ENCODE measurements at regions not wholly inside any gene's neighbourhood (a gene's known extent, or its start where the extent isn't known, plus 50 kb on each side); places are given as distances from the start of the nearest gene placed in this dataset.
"Not testable (repeated sequence)": the region's sequence is repeated elsewhere in the genome, so short reads cannot be mapped to it uniquely, and the experiment has no call there.

DNA sequence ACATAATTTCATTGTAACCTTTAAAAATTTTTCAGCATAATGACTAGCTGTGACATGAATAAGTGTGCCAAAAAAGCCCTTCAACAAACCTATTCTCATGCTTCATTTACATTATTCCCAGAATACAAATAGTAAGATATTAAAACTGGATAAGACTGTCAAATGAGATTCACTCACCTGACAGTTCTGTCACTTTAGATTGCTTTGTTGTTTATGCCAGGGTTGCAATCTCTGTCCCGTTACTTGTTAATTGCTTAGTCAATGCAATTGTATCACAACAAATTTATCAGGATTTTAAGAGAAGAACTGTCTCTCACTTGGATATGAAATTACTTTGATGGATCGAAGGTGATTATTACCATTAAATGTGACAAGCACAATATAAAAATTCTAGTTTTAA, 616.0 kb upstream of the IGFBP7 start:
- TF ChIP-seq POLR2A (IDR thresholded peaks at IDR 0.05): no peak
- TF ChIP-seq, protein P1, sequence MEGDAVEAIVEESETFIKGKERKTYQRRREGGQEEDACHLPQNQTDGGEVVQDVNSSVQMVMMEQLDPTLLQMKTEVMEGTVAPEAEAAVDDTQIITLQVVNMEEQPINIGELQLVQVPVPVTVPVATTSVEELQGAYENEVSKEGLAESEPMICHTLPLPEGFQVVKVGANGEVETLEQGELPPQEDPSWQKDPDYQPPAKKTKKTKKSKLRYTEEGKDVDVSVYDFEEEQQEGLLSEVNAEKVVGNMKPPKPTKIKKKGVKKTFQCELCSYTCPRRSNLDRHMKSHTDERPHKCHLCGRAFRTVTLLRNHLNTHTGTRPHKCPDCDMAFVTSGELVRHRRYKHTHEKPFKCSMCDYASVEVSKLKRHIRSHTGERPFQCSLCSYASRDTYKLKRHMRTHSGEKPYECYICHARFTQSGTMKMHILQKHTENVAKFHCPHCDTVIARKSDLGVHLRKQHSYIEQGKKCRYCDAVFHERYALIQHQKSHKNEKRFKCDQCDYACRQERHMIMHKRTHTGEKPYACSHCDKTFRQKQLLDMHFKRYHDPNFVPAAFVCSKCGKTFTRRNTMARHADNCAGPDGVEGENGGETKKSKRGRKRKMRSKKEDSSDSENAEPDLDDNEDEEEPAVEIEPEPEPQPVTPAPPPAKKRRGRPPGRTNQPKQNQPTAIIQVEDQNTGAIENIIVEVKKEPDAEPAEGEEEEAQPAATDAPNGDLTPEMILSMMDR (IDR thresholded peaks at IDR 0.05): no peak
- Histone ChIP-seq H3K27me3 (no peaks in the 10 kb centered on the region), H3K36me3 (no peaks in the 10 kb centered on the region), H3K27ac (no peak overlapping the region), H3K9me3 (no peaks in the 10 kb centered on the region), H3K4me1 (no peaks in the 10 kb centered on the region), H3K4me3 (no peak overlapping the region)
- DNase-seq (no peak), ATAC-seq (no peak)
- intact Hi-C loops (cut with DNase I): no loop called here
- 68 to 84% (median 79%) methylated on average over 2 of the region's 2 CpGs for WGBS, 4 donors

GRCh38 chr4:57719456-57719855, 609.3 kb upstream of the IGFBP7 start:
- no peak overlapping the region for H3K27ac ChIP-seq
- no peak for DNase-seq
- H3K4me3 ChIP-seq: no peak overlapping the region
- H3K36me3 ChIP-seq: no peaks in the 10 kb centered on the region
- no peaks in the 10 kb centered on the region for H3K9me3 ChIP-seq
- intact Hi-C loops (cut with DNase I): no loop called here
- no peak for ATAC-seq
- 48 to 82% (median 64%) methylated on average over 2 of the region's 2 CpGs for WGBS, 4 donors
- no peaks in the 10 kb centered on the region for H3K4me1 ChIP-seq
- TF ChIP-seq, protein P1 (IDR thresholded peaks at IDR 0.05): no peak
- TF ChIP-seq POLR2A (IDR thresholded peaks at IDR 0.05): no peak
- no peaks in the 10 kb centered on the region for H3K27me3 ChIP-seq

DNA sequence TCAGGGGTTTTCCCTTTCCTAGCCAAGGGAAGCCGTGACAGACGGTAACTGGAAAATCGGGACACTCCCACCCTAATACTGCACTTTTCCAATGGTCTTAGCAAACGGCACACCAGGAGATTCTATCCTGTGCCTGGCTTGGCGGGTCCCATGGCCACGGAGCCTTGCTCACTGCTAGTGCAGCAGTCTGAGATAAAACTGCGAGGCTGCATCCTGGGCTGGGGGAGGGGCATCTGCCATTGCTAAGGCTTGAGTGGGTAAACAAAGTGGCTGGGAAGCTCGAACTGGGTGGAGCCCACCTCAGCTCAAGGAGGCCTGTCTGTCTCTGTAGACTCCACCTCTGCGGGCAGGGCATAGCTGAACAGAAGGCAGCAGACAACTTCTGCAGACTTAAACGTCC, 604.1 kb upstream of the IGFBP7 start:
- WGBS, 4 donors: 76 to 92% (median 85%) methylated on average over 10 of the region's 10 CpGs
- DNase-seq: not testable (repeated sequence)

DNA sequence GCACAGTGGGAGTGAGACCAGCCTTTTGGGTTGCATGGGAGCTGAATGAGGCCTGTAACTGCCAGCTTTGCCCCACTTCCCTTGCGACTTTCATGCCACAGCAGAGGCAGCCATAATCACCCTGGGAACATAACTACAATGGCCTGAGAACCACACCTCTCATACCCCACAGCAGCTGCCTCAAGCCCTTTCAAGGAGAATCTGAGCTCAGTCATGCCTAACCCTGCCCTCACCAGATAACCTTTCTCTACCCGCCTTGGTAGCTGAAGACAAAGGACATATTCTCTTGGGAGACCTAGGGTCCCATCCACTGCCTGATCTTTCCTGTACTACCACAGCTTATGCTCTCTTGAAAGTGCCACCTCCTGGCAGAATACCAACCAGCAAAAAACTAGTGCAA, 599.9 kb upstream of the IGFBP7 start:
- intact Hi-C loops (cut with DNase I): no loop called here
- no peak for ATAC-seq
- peaks cover 0 to 3% (median 0%) of the 10 kb centered on the region in 12 donors for H3K9me3 ChIP-seq
- TF ChIP-seq, protein P1 (IDR thresholded peaks at IDR 0.05): no peak
- TF ChIP-seq POLR2A (IDR thresholded peaks at IDR 0.05): no peak
- no peak for DNase-seq
- no peak overlapping the region for H3K4me3 ChIP-seq
- H3K36me3 ChIP-seq: no peaks in the 10 kb centered on the region
- H3K4me1 ChIP-seq: no peaks in the 10 kb centered on the region
- 76 to 87% (median 85%) methylated on average over 2 of the region's 2 CpGs for WGBS, 4 donors
- H3K27me3 ChIP-seq: no peaks in the 10 kb centered on the region
- no peak overlapping the region for H3K27ac ChIP-seq

More for the DNA sequence above, 604.1 kb upstream of the IGFBP7 start:
- H3K27ac ChIP-seq; H3K4me1 ChIP-seq; ATAC-seq; H3K36me3 ChIP-seq; H3K9me3 ChIP-seq; intact Hi-C loops (cut with DNase I); H3K4me3 ChIP-seq; H3K27me3 ChIP-seq: not testable (repeated sequence)

DNA sequence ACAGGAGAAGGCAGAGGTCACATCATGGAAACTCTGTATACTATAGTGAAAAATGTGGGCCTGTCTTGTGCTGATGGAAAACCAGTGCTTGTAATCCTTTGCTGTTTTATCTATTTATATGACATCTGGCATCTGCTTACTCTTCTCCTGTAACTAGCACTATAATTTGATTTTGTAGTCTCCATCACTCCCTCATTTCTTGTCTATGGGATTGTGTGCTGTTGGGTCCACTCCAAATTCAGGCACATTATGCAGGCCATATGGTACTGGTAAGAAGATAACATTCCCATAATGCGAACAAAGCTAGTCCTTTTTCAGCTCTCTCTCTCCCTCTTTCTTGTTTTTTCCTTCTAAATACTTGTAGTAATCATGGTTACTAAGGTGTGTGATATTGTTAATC, 581.2 kb upstream of the IGFBP7 start:
- Histone ChIP-seq H3K27ac (no peak overlapping the region), H3K4me1 (no peaks in the 10 kb centered on the region), H3K27me3 (no peaks in the 10 kb centered on the region), H3K4me3 (no peak overlapping the region), H3K36me3 (no peaks in the 10 kb centered on the region), H3K9me3 (peaks cover 0 to 7% (median 0%) of the 10 kb centered on the region in 12 donors)
- intact Hi-C loops (cut with DNase I): no loop called here
- WGBS, 4 donors: 71 to 77% (median 74%) methylated on average over 1 of the region's 1 CpG
- no peak for ATAC-seq
- DNase-seq: no peak
- TF ChIP-seq, protein P1 (IDR thresholded peaks at IDR 0.05): no peak
- TF ChIP-seq POLR2A (IDR thresholded peaks at IDR 0.05): no peak

All from heart left ventricle (tissue), 16 donors.